GM12878 (cell line): ENCODE measurements at regions not wholly inside any gene's neighbourhood (a gene's known extent, or its start where the extent isn't known, plus 50 kb on each side); places are given as distances from the start of the nearest gene placed in this dataset.

ENCODE experiments used
- ATAC-seq: fragments of 200-7000 bp; cut with Tn5 transposase; 3 replicates; pipeline ENCODE4 v1.9.1; 2020; ENCODE audit warnings: mild to moderate bottlenecking, moderate library complexity
- BruUV-seq: library from RNA; stranded (reverse); fragments of 400-500 nt; replicated peaks from 2 replicates; lab custom pipeline; 2021; lab: Mats Ljungman, UMichigan
- CTCF ChIA-PET: fragments of 300-600 bp; sonication (Branson Sonifier 250); formaldehyde crosslinking; extraction: SDS; loops from one replicate; lab custom pipeline; 2021; ENCODE audit warnings: inconsistent platforms; lab: Yijun Ruan, JAX
- POLR2A ChIA-PET: fragments of 350-600 bp; formaldehyde crosslinking; extraction: SDS; loops from one replicate; lab custom pipeline; 2021; ENCODE audit warnings: inconsistent platforms; lab: Charles Lee
- RAD21 ChIA-PET: fragments of 300-600 bp; sonication (Branson Sonifier 250); formaldehyde crosslinking; loops from one replicate; lab custom pipeline; 2023; ENCODE audit warnings: antibody characterized with exemption; ENCODE audit not compliant: unreplicated experiment; lab: Charles Lee
- SMC1A ChIA-PET: fragments of 300-600 bp; sonication (Branson Sonifier 250); formaldehyde crosslinking; loops from one replicate; lab custom pipeline; 2023; ENCODE audit not compliant: unreplicated experiment, uncharacterized antibody; lab: Charles Lee
- DNase-seq: peaks from one replicate; pipeline ENCODE4 v3.0.0-alpha.2; 2011; ENCODE audit warnings: low read depth, low spot score
- FAIRE-seq: peaks from 3 replicates; lab custom pipeline; 2011; peaks lifted over from hg19 to GRCh38; lab: Jason Lieb, UNC
- H2AFZ ChIP-seq: 2 replicates; pipeline ENCODE4 v1.6.0; 2011; ENCODE audit warnings: low read depth, low read length, control low read depth; ENCODE audit not compliant: control insufficient read depth
- H3K27ac ChIP-seq: 2 replicates; pipeline ENCODE4 v1.5.1; 2011; ENCODE audit warnings: control low read depth; ENCODE audit not compliant: control insufficient read depth, insufficient read depth
- H3K27me3 ChIP-seq, 2 experiments: replicated peaks in 1 of 2; 2 replicates each; pipeline versions ENCODE4 v1.6.0 to v1.6.1; 2011; ENCODE audit warnings: low read length in 1 of 2; ENCODE audit not compliant: control insufficient read depth in 2 of 2, insufficient read depth in 2 of 2
- H3K36me3 ChIP-seq, 2 experiments: 2 replicates each; pipeline ENCODE4 v1.5.1; 2011; ENCODE audit warnings: low read length in 1 of 2; ENCODE audit not compliant: control insufficient read depth in 2 of 2, insufficient read depth in 2 of 2
- H3K4me1 ChIP-seq: 2 replicates; pipeline ENCODE4 v1.6.1; 2011; ENCODE audit warnings: mild to moderate bottlenecking, low read length, moderate library complexity, mixed read lengths; ENCODE audit not compliant: control insufficient read depth, insufficient read depth
- H3K4me2 ChIP-seq: 2 replicates; pipeline ENCODE4 v1.6.0; 2011; ENCODE audit warnings: control low read depth; ENCODE audit not compliant: control insufficient read depth, insufficient read depth
- H3K4me3 ChIP-seq: fragments of 200-600 bp; sonication (generic); 2 replicates; pipeline ENCODE4 v1.5.1; 2016
- H3K79me2 ChIP-seq: 2 replicates; pipeline ENCODE4 v1.6.0; 2011; ENCODE audit warnings: low read length; ENCODE audit not compliant: control insufficient read depth, insufficient read depth
- H3K9ac ChIP-seq: 2 replicates; pipeline ENCODE4 v1.8.0; 2011; ENCODE audit warnings: low read length, control low read depth, mixed read lengths; ENCODE audit not compliant: control insufficient read depth, insufficient read depth
- H3K9me3 ChIP-seq: replicated peaks from 3 replicates; pipeline ENCODE4 v1.5.1; 2011; ENCODE audit warnings: mild to moderate bottlenecking, low read length; ENCODE audit not compliant: control insufficient read depth, insufficient read depth
- H4K20me1 ChIP-seq: 2 replicates; pipeline ENCODE4 v1.6.0; 2011; ENCODE audit not compliant: control insufficient read depth, insufficient read depth
- BACH1 ChIP-seq: fragments of 450-650 bp; IDR thresholded peaks from 2 replicates; pipeline ENCODE4 v1.6.1; 2017; ENCODE audit warnings: mild to moderate bottlenecking, borderline replicate concordance
- DPF2 ChIP-seq: fragments of 450-650 bp; IDR thresholded peaks from 2 replicates; pipeline ENCODE4 v1.6.1; 2017; ENCODE audit warnings: mild to moderate bottlenecking
- EP300 ChIP-seq, 2 experiments: fragments of 150-350 bp in 1 of 2; IDR thresholded peaks; 2 replicates each; pipeline ENCODE4 v1.6.1; 2011 to 2012; ENCODE audit warnings: low read depth in 2 of 2, low read length in 2 of 2, borderline replicate concordance in 1 of 2, improper control_type of control experiment in 1 of 2, inconsistent platforms in 1 of 2; ENCODE audit not compliant: control insufficient read depth in 1 of 2
- HCFC1 ChIP-seq: fragments of 150-350 bp; IDR thresholded peaks from 2 replicates; pipeline ENCODE4 v1.6.1; 2014; ENCODE audit warnings: low read length
- NFIC ChIP-seq: IDR thresholded peaks from 2 replicates; pipeline ENCODE4 v1.6.1; 2012; ENCODE audit warnings: low read depth, mild to moderate bottlenecking, inconsistent platforms, low read length, moderate library complexity
- NRF1 ChIP-seq: conservative IDR thresholded peaks from 2 replicates; pipeline ENCODE4 v1.6.1; 2011; ENCODE audit warnings: mild to moderate bottlenecking, low read depth, low read length, improper control_type of control experiment
- RUNX3 ChIP-seq: IDR thresholded peaks from 2 replicates; pipeline ENCODE4 v1.6.1; 2012; ENCODE audit warnings: low read length, inconsistent platforms
- SMAD1 ChIP-seq: fragments of 450-650 bp; IDR thresholded peaks from 2 replicates; pipeline ENCODE4 v1.6.1; 2018; ENCODE audit warnings: mild to moderate bottlenecking, low read depth; ENCODE audit not compliant: partially characterized antibody
- SMAD5 ChIP-seq: IDR thresholded peaks from 2 replicates; pipeline ENCODE4 v1.6.1; 2016; ENCODE audit warnings: antibody characterized with exemption, low read depth
- SRF ChIP-seq, 2 experiments: IDR thresholded peaks; 2 replicates each; pipeline ENCODE4 v1.6.1; 2011; ENCODE audit warnings: low read depth in 2 of 2, low read length in 2 of 2, mild to moderate bottlenecking in 1 of 2, moderate library complexity in 1 of 2
- STAT1 ChIP-seq: fragments of 450-650 bp; conservative IDR thresholded peaks from 2 replicates; pipeline ENCODE4 v1.6.1; 2014; ENCODE audit warnings: antibody characterized with exemption, mild to moderate bottlenecking
- YBX1 ChIP-seq: fragments of 450-650 bp; IDR thresholded peaks from 2 replicates; pipeline ENCODE4 v1.6.1; 2016; ENCODE audit warnings: antibody characterized with exemption
- ZNF24 ChIP-seq: fragments of 450-650 bp; IDR thresholded peaks from 2 replicates; pipeline ENCODE4 v1.6.1; 2017; ENCODE audit warnings: antibody characterized with exemption, mild to moderate bottlenecking
- WGBS: methylation state at CpG from one replicate; pipeline ENCODE4 v1.1.6; 2016; ENCODE audit warnings: low lambda C conversion rate; ENCODE audit not compliant: insufficient replicate concordance, insufficient coverage; ENCODE audit errors: missing lambda C conversion rate; 5-methylcytosine and 5-hydroxymethylcytosine counted together
- in situ Hi-C: fragments of 300-500 bp; cut with MboI; formaldehyde crosslinking; loops from 9 replicates; pipeline ENCODE4 v1.14.3; 2018; ENCODE audit warnings: mixed read lengths
- intact Hi-C: fragments of 100-400 bp; cut with micrococcal nuclease; formaldehyde crosslinking; loops from one replicate; pipeline ENCODE4 v1.14.2; 2022; ENCODE audit not compliant: unreplicated experiment
- TF ChIP-seq, protein P1 (sequence below): IDR thresholded peaks from 2 replicates; pipeline ENCODE4 v1.6.1; 2011; ENCODE audit warnings: low read depth, mild to moderate bottlenecking, low read length, moderate library complexity, borderline replicate concordance; ENCODE audit errors: extremely low read depth
- TF ChIP-seq, protein P2 (sequence below): fragments of 450-650 bp; IDR thresholded peaks from 2 replicates; pipeline ENCODE4 v1.6.1; 2016; ENCODE audit warnings: mild to moderate bottlenecking

DNA sequence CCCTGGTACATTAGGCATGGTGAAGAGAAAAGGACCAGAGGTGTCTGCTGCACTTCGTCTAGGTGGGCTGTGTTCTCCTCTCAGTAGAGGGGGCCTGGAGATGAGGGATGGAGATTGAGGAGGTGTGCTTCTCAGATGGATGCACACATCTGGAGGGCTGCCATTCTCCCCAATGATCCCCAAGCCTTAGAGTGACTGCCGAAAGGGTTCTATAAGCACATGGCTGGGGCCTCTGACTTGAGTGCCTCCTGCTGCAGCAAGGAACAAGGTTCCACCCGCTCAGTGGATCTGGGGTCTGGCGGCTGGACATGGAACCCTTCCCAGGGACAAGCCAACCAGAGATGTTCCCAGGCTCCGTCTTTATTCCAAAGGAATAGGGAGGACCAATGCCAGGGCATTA, 66.8 kb downstream of the CPN2 start (continued):
- TF ChIP-seq SRF (IDR thresholded peaks at IDR 0.05; ENCODE audit: low read depth in 2 of 2, low read length in 2 of 2) (no peak), HCFC1 (no peak), STAT1 (no peak), BACH1 (no peak), EP300 (IDR thresholded peaks at IDR 0.05; ENCODE audit: borderline replicate concordance in 1 of 2, control insufficient read depth in 1 of 2, low read depth in 2 of 2, low read length in 2 of 2) (no peak), SMAD5 (no peak)
- TF ChIP-seq, protein P1, sequence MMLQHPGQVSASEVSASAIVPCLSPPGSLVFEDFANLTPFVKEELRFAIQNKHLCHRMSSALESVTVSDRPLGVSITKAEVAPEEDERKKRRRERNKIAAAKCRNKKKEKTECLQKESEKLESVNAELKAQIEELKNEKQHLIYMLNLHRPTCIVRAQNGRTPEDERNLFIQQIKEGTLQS = no peak

DNA sequence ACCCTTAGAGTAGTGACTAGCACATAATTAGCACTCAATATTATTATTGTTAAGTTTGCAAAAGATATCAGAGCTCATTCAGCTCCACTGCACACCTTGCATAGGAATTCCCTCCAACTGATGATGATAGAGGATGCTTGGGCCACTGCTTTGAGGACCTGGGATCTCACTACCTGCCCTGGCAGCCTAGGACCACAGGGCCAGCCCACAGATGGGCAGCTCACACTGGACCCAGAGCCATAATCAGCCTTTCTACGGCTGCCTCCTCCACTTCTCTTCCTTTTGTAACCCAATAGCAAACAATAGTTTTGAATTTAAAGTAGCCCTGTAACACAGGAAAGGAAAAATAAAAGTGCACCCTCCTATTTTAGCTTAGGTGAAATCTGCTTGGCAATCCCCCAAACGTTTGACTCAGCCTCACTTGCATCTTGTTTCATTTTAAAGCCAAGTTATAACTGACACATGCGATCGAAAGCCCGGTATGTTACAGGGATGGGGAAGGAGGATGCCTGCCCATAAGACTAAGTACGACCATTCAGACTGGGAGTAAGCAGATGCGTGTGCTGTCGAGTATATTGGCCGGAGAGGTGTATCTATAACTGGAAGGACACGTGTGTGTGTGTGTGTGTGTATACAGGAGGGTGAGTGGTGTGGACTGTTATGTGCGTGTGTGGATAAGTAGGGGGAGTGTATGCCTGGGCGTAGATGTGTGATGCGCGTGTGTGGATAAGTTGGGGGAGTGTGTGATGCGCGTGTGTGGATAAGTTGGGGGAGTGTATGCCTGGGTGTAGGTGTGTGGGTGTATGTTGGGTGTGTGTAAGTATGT, 65.9 kb downstream of the CPN2 start:
- ChIA-PET POLR2A (no interaction called here), SMC1A (interaction anchor here (1.2 kb wide), 1 partner anchor 9 kb away, joined by 3 read pairs; no protein-coding TSS in a partner anchor), RAD21 (no interaction called here), CTCF (no interaction called here)
- ATAC-seq = no peak
- Histone ChIP-seq H3K4me3 (no peak overlapping the region), H3K36me3 (no peaks in the 10 kb centered on the region), H3K4me1 (no peaks in the 10 kb centered on the region), H3K27ac (no peak overlapping the region), H3K27me3 (peaks cover 0 to 4% of the 10 kb centered on the region in 2 experiments; a peak in 2 of 4 replicates), H3K4me2 (no peak overlapping the region), H3K9ac (no peak overlapping the region), H3K9me3 (no peaks in the 10 kb centered on the region), H4K20me1 (no peaks in the 10 kb centered on the region), H2AFZ (no peak overlapping the region), H3K79me2 (no peaks in the 10 kb centered on the region)
- DNase-seq = no peak
- BruUV-seq = no TSS peak
- intact Hi-C loops = no loop called here
- in situ Hi-C loops = no loop called here
- WGBS = 59% methylated on average over 16 of the region's 16 CpGs
- TF ChIP-seq YBX1 (no peak), ZNF24 (no peak), NRF1 (no peak), RUNX3 (no peak), DPF2 (no peak), SMAD1 (no peak), NFIC (no peak)
- TF ChIP-seq, protein P2, sequence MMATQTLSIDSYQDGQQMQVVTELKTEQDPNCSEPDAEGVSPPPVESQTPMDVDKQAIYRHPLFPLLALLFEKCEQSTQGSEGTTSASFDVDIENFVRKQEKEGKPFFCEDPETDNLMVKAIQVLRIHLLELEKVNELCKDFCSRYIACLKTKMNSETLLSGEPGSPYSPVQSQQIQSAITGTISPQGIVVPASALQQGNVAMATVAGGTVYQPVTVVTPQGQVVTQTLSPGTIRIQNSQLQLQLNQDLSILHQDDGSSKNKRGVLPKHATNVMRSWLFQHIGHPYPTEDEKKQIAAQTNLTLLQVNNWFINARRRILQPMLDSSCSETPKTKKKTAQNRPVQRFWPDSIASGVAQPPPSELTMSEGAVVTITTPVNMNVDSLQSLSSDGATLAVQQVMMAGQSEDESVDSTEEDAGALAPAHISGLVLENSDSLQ = no peak
- FAIRE-seq = no peak
